GM10266 (cell line): ENCODE measurements at regions not wholly inside any gene's neighbourhood (a gene's known extent, or its start where the extent isn't known, plus 50 kb on each side); places are given as distances from the start of the nearest gene placed in this dataset.

Source experiments
- DNase-seq: peaks from one replicate; pipeline ENCODE4 v3.0.0; 2012; ENCODE audit errors: extremely low spot score
- TF ChIP-seq, protein P1 (sequence below): IDR thresholded peaks from 2 replicates; pipeline ENCODE4 v1.5.1; 2012; ENCODE audit warnings: mild to moderate bottlenecking, low read depth; ENCODE audit not compliant: control insufficient read depth, insufficient read depth; ENCODE audit errors: missing control alignments

DNA sequence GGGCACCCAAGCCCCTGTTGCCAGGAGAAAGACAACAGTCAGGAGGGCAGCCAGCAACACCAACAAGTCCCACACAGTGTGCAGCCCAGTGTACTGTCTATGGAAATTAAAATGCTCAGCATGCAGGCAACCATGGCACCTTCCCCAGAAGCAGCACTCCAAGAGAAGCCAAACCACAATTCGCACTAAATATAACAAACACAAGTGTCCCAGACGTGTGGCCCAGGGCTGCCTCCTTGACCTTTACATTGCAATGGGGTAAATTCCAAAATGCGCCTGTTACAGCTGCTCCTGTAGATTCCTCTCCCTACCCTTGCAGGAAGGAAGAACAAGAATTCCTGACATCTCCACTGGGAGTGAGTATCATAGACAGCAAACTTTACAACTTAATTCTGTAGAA is 292.8 kb upstream of the USP9Y start:
- DNase-seq: no peak
- TF ChIP-seq, protein P1, sequence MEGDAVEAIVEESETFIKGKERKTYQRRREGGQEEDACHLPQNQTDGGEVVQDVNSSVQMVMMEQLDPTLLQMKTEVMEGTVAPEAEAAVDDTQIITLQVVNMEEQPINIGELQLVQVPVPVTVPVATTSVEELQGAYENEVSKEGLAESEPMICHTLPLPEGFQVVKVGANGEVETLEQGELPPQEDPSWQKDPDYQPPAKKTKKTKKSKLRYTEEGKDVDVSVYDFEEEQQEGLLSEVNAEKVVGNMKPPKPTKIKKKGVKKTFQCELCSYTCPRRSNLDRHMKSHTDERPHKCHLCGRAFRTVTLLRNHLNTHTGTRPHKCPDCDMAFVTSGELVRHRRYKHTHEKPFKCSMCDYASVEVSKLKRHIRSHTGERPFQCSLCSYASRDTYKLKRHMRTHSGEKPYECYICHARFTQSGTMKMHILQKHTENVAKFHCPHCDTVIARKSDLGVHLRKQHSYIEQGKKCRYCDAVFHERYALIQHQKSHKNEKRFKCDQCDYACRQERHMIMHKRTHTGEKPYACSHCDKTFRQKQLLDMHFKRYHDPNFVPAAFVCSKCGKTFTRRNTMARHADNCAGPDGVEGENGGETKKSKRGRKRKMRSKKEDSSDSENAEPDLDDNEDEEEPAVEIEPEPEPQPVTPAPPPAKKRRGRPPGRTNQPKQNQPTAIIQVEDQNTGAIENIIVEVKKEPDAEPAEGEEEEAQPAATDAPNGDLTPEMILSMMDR: no peak

DNA sequence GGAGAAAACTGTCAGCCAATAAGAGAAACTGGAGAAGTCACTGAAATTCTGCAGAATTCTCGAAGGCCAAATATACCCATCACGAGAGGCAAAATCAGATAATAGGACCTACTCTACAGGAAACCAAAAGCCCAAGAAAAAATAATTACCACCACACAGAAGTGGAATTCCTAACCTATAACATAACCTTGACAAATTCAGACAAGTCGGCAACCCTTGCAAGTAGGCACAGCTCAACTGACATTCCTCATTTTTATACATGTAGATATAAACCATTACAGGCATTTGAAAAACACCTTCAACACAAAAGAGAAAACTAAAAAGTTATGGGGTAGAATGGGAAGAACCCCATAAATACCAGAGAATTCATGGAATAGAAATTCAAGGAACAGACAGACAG is 290.3 kb upstream of the USP9Y start:
- DNase-seq: no peak
- TF ChIP-seq, protein P1: no peak

DNA sequence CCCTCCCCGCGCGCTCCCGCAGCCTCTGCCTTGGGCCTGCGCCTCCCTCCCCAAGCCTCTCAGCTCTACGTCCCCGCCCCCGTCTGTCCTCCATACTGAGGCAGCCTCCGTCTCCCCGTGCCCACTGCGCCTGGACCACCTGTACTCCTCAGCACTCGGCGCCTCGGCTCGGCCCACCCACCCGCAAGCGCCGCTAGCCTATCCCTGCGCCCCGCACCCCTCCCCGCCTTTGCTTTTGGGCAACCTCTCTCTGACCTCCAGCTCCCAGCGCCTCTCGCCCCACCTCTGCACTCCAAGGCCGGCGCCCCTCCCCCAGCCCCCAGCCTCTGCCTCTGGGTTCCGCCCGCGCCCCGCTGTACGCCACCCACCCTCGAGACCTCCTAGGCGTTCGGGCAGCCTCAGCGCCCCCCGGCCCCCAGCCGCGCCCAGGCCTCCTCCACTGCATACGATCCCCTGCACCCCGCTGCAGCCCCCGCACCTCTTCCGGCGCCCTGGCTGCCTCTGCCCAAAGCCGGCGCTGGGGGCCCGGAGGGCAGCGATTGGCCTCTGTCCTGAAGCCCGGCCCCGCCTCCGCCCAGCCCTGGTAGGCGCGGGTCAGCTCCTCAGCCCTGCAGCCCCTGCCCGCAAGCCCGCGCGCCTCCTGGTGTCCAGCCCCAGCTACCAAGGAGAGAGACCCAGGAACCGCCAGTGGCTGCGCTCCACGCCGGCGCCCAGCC is 279.8 kb upstream of the USP9Y start:
- TF ChIP-seq, protein P1: no peak
- no peak for DNase-seq

DNA sequence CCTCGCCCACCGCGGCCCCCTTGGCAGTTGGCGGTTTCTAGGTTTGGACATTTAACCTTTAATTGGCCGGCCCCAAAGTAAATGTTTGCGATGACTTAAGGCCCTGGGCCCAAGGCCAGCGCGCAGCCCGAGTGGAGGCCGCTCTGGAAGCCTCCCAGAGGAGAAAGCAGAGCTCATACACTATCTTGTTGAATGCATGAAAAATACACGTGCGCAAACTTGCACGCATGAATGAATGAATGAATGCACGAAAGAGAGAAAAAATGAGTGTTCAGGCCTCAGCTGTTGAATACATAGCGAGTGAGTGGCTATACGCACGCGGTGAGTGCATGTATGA is 279.3 kb upstream of the USP9Y start:
- TF ChIP-seq, protein P1: no peak
- no peak for DNase-seq

DNA sequence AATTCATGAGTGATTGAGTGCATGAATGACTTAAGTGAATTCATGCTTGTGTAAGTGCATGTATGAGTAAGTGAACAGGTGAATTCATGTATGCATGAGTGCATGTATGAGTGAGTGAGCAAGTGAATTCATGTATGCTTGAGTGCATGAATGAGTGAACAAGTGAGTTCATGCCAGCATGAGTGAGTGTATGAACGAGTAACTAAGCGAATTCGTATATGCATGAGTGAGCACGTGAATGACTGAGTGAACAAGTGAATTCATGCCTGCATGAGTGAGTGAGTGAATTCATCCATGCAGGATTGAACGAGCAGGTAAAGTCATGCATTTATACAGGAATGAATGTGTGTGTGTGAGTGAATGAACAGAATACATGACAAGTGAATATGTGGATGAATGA is 278.5 kb upstream of the USP9Y start:
- DNase-seq: no peak
- TF ChIP-seq, protein P1: no peak

DNA sequence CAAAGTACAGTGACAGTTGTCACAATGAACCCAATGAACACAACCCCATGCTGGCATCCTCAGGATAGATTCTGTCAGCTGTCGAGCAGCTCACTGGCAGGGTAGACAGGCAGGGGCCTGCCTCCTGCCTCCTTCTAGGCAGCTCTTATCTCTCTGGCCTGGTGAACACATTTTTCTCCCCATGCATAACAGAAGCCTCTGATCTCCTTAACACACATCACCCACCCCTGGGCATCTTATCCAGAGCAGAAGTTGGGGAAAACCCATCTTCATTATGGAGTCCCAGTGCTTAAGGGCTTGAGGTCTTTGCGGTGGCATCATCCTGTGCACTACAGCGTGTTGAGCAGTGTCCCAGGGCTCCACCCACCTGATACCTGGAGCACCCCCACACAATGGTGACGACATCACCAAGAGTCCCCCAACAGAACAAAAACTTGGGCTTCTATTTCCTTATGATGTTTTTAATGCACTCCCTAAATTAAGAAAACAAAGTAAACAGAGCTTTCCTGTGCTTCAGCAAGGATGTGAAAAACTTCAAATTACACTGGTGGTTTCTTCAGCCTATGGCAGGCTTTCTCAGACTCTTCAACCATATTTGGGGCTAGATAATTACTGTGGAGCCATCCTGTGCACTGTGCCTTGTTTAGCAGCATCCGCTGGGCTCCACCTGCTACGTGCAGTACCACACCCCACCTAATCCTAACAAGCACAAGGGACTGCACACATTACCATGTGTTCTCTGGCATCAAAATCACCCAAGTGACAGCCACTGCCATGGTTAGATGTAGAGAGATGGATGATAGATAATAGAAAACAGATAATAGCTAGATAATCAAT is 277.4 kb upstream of the USP9Y start:
- TF ChIP-seq, protein P1: no peak

DNA sequence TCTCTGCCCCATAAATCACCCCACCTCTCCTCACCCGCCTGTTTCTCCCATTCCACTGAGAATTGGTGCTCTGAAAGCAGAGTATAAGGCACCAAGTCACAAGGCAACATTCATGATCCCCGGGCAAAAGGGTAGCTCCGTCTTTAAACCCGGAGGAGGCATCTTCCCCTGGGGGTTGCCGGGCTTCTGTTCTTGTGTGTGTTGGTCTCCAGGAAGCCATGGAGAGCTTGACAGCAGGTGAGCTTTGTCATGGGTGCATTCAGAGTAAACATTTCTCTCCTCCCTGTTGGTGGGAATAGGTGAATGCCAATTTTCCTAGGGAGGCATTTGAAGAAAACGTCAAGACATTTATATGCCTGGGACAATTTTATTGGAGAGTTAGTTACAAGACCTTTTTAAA is 275.5 kb upstream of the USP9Y start:
- TF ChIP-seq, protein P1: no peak
- DNase-seq: no peak

More for the DNA sequence above, 277.4 kb upstream of the USP9Y start:
- DNase-seq: no peak
